ELR (cell line): ENCODE measurements at regions not wholly inside any gene's neighbourhood (a gene's known extent, or its start where the extent isn't known, plus 50 kb on each side); places are given as distances from the start of the nearest gene placed in this dataset.
A peak's percentile ranks its signal among the peaks of the same experiment; 100 is the strongest.
"Not testable (repeated sequence)": the region's sequence is repeated elsewhere in the genome, so short reads cannot be mapped to it uniquely, and the experiment has no call there.

ENCODE experiments used
- DNase-seq: peaks from one replicate; pipeline ENCODE4 v3.0.0-alpha.2; 2015; ENCODE audit warnings: low read depth

GRCh38 chr12:92061061-92061460 is 84.6 kb downstream of the BTG1 start:
- DNase-seq, result no peak

- DNase-seq, result peak; percentile 82
These were observed 85.7 kb downstream of the BTG1 start for GRCh38 chr12:92059960-92060359.

- DNase-seq, result no peak
These were observed 87.0 kb downstream of the BTG1 start for GRCh38 chr12:92058664-92059063.

- not testable (repeated sequence) for DNase-seq
These were observed 88.9 kb downstream of the BTG1 start for GRCh38 chr12:92056756-92057155.

- no peak for DNase-seq
These were observed 89.4 kb downstream of the BTG1 start for GRCh38 chr12:92056290-92056689.

GRCh38 chr12:92055877-92056276 is 89.8 kb downstream of the BTG1 start:
- DNase-seq, result no peak

GRCh38 chr12:92051441-92051840 is 94.2 kb downstream of the BTG1 start:
- DNase-seq, result no peak

- no peak for DNase-seq
These were observed 96.2 kb downstream of the BTG1 start for GRCh38 chr12:92049403-92049802.

- DNase-seq, result no peak
These were observed 98.2 kb downstream of the BTG1 start for GRCh38 chr12:92047393-92047826.

- DNase-seq, result no peak
These were observed 98.9 kb downstream of the BTG1 start for GRCh38 chr12:92046557-92047392.

GRCh38 chr12:92045852-92046251 is 99.8 kb downstream of the BTG1 start:
- no peak for DNase-seq

- DNase-seq, result peak; percentile 46
These were observed 101.2 kb downstream of the BTG1 start for GRCh38 chr12:92044435-92044834.

- peak; percentile 68 for DNase-seq
These were observed 102.7 kb downstream of the BTG1 start for GRCh38 chr12:92042791-92043531.

- DNase-seq, result peak; percentile 77
These were observed 103.9 kb downstream of the BTG1 start for GRCh38 chr12:92041742-92042141.

GRCh38 chr12:92039046-92039445 is 106.6 kb downstream of the BTG1 start:
- no peak for DNase-seq

GRCh38 chr12:92038476-92038875 is 107.2 kb downstream of the BTG1 start:
- DNase-seq, result no peak

- no peak for DNase-seq
These were observed 108.7 kb downstream of the BTG1 start for GRCh38 chr12:92036771-92037453.

GRCh38 chr12:92036061-92036620 is 109.5 kb downstream of the BTG1 start:
- DNase-seq, result no peak

GRCh38 chr12:92035477-92035876 is 110.2 kb downstream of the BTG1 start:
- no peak for DNase-seq

- DNase-seq, result peak; percentile 77
These were observed 110.7 kb downstream of the BTG1 start for GRCh38 chr12:92034858-92035401.

- no peak for DNase-seq
These were observed 111.6 kb downstream of the BTG1 start for GRCh38 chr12:92034083-92034482.

GRCh38 chr12:92032965-92033364 is 112.7 kb downstream of the BTG1 start:
- no peak for DNase-seq
